SK-N-SH (cell line): ENCODE measurements at regions not wholly inside any gene's neighbourhood (a gene's known extent, or its start where the extent isn't known, plus 50 kb on each side); places are given as distances from the start of the nearest gene placed in this dataset.

Experiments used
- CTCF ChIA-PET: fragments of 300-600, 350-600 bp; formaldehyde crosslinking; extraction: SDS; loops from one replicate; lab custom pipeline; 2021; lab: Yijun Ruan, JAX
- POLR2A ChIA-PET: fragments of 350-600 bp; sonication (Branson Sonifier 250); formaldehyde crosslinking; extraction: SDS; loops from one replicate; lab custom pipeline; 2020; ENCODE audit warnings: antibody characterized with exemption, inconsistent platforms; lab: Yijun Ruan, JAX
- DNase-seq: peaks from one replicate; pipeline ENCODE4 v3.0.0; 2012
- H2AFZ ChIP-seq: fragments of 200-600 bp; sonication (generic); 2 replicates; pipeline ENCODE4 v1.8.1; 2016; ENCODE audit warnings: antibody characterized with exemption, mild to moderate bottlenecking, low read depth
- H3F3A ChIP-seq: fragments of 200-600 bp; sonication (generic); replicated peaks from 2 replicates; pipeline ENCODE3; 2016; ENCODE audit warnings: antibody characterized with exemption, mild to moderate bottlenecking; ENCODE audit not compliant: insufficient read depth
- H3K27ac ChIP-seq, 2 experiments: fragments of 200-500 bp in 1 of 2; fragments of 200-600 bp in 1 of 2; sonication (Bioruptor generic) in 1 of 2; sonication (generic), shearing (Covaris generic) in 1 of 2; 2 replicates each; pipeline versions ENCODE4 v1.5.1 to v1.6.1; 2014 to 2016; ENCODE audit warnings: low read depth in 2 of 2, inconsistent platforms in 1 of 2, low read length in 1 of 2, mild to moderate bottlenecking in 1 of 2, mixed read lengths in 1 of 2
- H3K27me3 ChIP-seq: fragments of 200-600 bp; sonication (generic), shearing (Covaris generic); 2 replicates; pipeline ENCODE4 v1.6.1; 2016; ENCODE audit warnings: mixed run types; ENCODE audit not compliant: insufficient read depth
- H3K36me3 ChIP-seq, 2 experiments: fragments of 200-500 bp in 1 of 2; fragments of 200-600 bp in 1 of 2; sonication (Bioruptor generic) in 1 of 2; sonication (generic) in 1 of 2; replicated peaks in 1 of 2; 2 replicates each; pipeline versions ENCODE3 to v1.5.1; 2014 to 2016; ENCODE audit warnings: low read length in 1 of 2, mild to moderate bottlenecking in 1 of 2; ENCODE audit not compliant: insufficient read depth in 2 of 2, control insufficient read depth in 1 of 2
- H3K4me1 ChIP-seq, 2 experiments: fragments of 200-500 bp in 1 of 2; fragments of 200-600 bp in 1 of 2; sonication (Bioruptor generic) in 1 of 2; sonication (generic), shearing (Covaris generic) in 1 of 2; 2 replicates each; pipeline versions ENCODE4 v1.5.1 to v1.6.1; 2014 to 2016; ENCODE audit warnings: low read depth in 1 of 2, low read length in 1 of 2, mixed run types in 1 of 2; ENCODE audit not compliant: insufficient read depth in 2 of 2, control insufficient read depth in 1 of 2
- H3K4me2 ChIP-seq: fragments of 200-600 bp; sonication (generic), shearing (Covaris generic); 2 replicates; pipeline ENCODE4 v1.6.1; 2017; ENCODE audit warnings: mixed run types
- H3K4me3 ChIP-seq, 2 experiments: fragments of 200-500 bp in 1 of 2; fragments of 200-600 bp in 1 of 2; sonication (Bioruptor generic) in 1 of 2; sonication (generic), shearing (Covaris generic) in 1 of 2; 2 replicates each; pipeline versions ENCODE4 v1.5.1 to v1.8.1; 2014 to 2016; ENCODE audit warnings: low read depth in 2 of 2, inconsistent platforms in 1 of 2, low read length in 1 of 2, mild to moderate bottlenecking in 1 of 2, mixed read lengths in 1 of 2, moderate library complexity in 1 of 2
- H3K79me2 ChIP-seq: fragments of 200-600 bp; sonication (generic); 2 replicates; pipeline ENCODE4 v1.8.1; 2017; ENCODE audit warnings: mild to moderate bottlenecking; ENCODE audit not compliant: insufficient read depth
- H3K9ac ChIP-seq: fragments of 200-600 bp; sonication (generic); 2 replicates; pipeline ENCODE4 v1.6.1; 2017; ENCODE audit warnings: mixed run types
- H3K9me2 ChIP-seq: fragments of 200-600 bp; sonication (generic); 2 replicates; pipeline ENCODE4 v1.6.1; 2017; ENCODE audit warnings: mixed run types
- H3K9me3 ChIP-seq: fragments of 200-600 bp; sonication (generic); 2 replicates; pipeline ENCODE4 v1.6.1; 2017; ENCODE audit warnings: mixed run types, mild to moderate bottlenecking, moderate library complexity
- H4K20me1 ChIP-seq: fragments of 200-600 bp; sonication (generic); 2 replicates; pipeline ENCODE4 v1.6.1; 2017; ENCODE audit warnings: mild to moderate bottlenecking, mixed run types; ENCODE audit not compliant: insufficient read depth
- CTCF ChIP-seq: fragments of 200-600 bp; sonication (generic); IDR thresholded peaks from 2 replicates; pipeline ENCODE4 v1.6.1; 2017; ENCODE audit warnings: antibody characterized with exemption, mild to moderate bottlenecking, moderate library complexity
- EP300 ChIP-seq, 2 experiments: IDR thresholded peaks; 2 replicates each; pipeline versions ENCODE4 v1.4.0 to v1.6.1; 2012; ENCODE audit warnings: borderline replicate concordance in 1 of 2, low read depth in 1 of 2, low read length in 1 of 2
- EZH2phosphoT487 ChIP-seq: fragments of 200-600 bp; sonication (generic); IDR thresholded peaks from 2 replicates; pipeline ENCODE4 v1.6.1; 2017; ENCODE audit warnings: low read depth, mixed run types, mild to moderate bottlenecking, antibody characterized with exemption, moderate library complexity, borderline replicate concordance
- FOXM1 ChIP-seq: IDR thresholded peaks from 2 replicates; pipeline ENCODE4 v1.4.0; 2012; ENCODE audit warnings: low read depth, mild to moderate bottlenecking
- GABPA ChIP-seq: IDR thresholded peaks from 2 replicates; pipeline ENCODE4 v1.4.0; 2012; ENCODE audit warnings: low read depth, mild to moderate bottlenecking
- NRF1 ChIP-seq: IDR thresholded peaks from 2 replicates; pipeline ENCODE4 v1.6.1; 2012; ENCODE audit warnings: low read depth, mild to moderate bottlenecking, low read length
- POLR2AphosphoS5 ChIP-seq: IDR thresholded peaks from 2 replicates; pipeline ENCODE4 v1.6.1; 2012; ENCODE audit warnings: low read depth, low read length
- RCOR1 ChIP-seq: fragments of 150-350 bp; IDR thresholded peaks from 2 replicates; pipeline ENCODE4 v1.6.1; 2017; ENCODE audit warnings: antibody characterized with exemption, low read length
- REST ChIP-seq: IDR thresholded peaks from 2 replicates; pipeline ENCODE4 v1.6.1; 2012; ENCODE audit warnings: mild to moderate bottlenecking, low read depth, low read length, moderate library complexity
- RXRA ChIP-seq: IDR thresholded peaks from 2 replicates; pipeline ENCODE4 v1.4.0; 2012; ENCODE audit warnings: low read depth, mild to moderate bottlenecking, borderline replicate concordance
- SIN3A ChIP-seq: IDR thresholded peaks from 2 replicates; pipeline ENCODE4 v1.6.1; 2012; ENCODE audit warnings: low read depth, mild to moderate bottlenecking, low read length, moderate library complexity, borderline replicate concordance
- USF2 ChIP-seq: fragments of 150-350 bp; IDR thresholded peaks from 2 replicates; pipeline ENCODE4 v1.6.1; 2017; ENCODE audit warnings: antibody characterized with exemption, low read length, low read depth, borderline replicate concordance
- YY1 ChIP-seq: IDR thresholded peaks from 2 replicates; pipeline ENCODE4 v1.4.0; 2012; ENCODE audit warnings: low read depth, mild to moderate bottlenecking
- WGBS: methylation state at CpG from one replicate; pipeline ENCODE4 v1.1.6; 2017; ENCODE audit warnings: low lambda C conversion rate; 5-methylcytosine and 5-hydroxymethylcytosine counted together
- TF ChIP-seq, protein P1 (sequence below): IDR thresholded peaks from 2 replicates; pipeline ENCODE4; 2012

GRCh38 chr11:130550984-130551383 lies 102.5 kb downstream of the ADAMTS15 start:
- no peak for TF ChIP-seq GABPA
- TF ChIP-seq YY1 = no peak
- TF ChIP-seq NRF1 = no peak
- TF ChIP-seq POLR2AphosphoS5 = no peak
- no peak for TF ChIP-seq RXRA
- no peak for TF ChIP-seq RCOR1
- TF ChIP-seq EP300 (IDR thresholded peaks at IDR 0.05; ENCODE audit: borderline replicate concordance in 1 of 2, low read depth in 1 of 2, low read length in 1 of 2) = no peak
- TF ChIP-seq CTCF = no peak
- TF ChIP-seq, protein P1, sequence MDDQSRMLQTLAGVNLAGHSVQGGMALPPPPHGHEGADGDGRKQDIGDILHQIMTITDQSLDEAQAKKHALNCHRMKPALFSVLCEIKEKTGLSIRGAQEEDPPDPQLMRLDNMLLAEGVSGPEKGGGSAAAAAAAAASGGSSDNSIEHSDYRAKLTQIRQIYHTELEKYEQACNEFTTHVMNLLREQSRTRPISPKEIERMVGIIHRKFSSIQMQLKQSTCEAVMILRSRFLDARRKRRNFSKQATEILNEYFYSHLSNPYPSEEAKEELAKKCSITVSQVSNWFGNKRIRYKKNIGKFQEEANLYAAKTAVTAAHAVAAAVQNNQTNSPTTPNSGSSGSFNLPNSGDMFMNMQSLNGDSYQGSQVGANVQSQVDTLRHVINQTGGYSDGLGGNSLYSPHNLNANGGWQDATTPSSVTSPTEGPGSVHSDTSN = no peak
- Histone ChIP-seq H3K9ac (no peak overlapping the region), H3K79me2 (no peaks in the 10 kb centered on the region), H3K27ac (no peak overlapping the region), H3K27me3 (no peaks in the 10 kb centered on the region), H2AFZ (no peak overlapping the region), H3K4me2 (no peak overlapping the region), H3K9me2 (no peaks in the 10 kb centered on the region), H3F3A (no peaks in the 10 kb centered on the region), H4K20me1 (no peaks in the 10 kb centered on the region), H3K4me1 (no peaks in the 10 kb centered on the region), H3K36me3 (no peaks in the 10 kb centered on the region), H3K4me3 (no peak overlapping the region), H3K9me3 (no peaks in the 10 kb centered on the region)
- no peak for DNase-seq
- ChIA-PET POLR2A (no interaction called here), CTCF (interaction anchor here (0.9 kb wide), 1 partner anchor 311 kb away, joined by 3 read pairs; no protein-coding TSS in a partner anchor)
- WGBS = 54% methylated on average over 4 of the region's 4 CpGs

GRCh38 chr11:130551388-130551787 lies 102.9 kb downstream of the ADAMTS15 start:
- Histone ChIP-seq H3K27ac (no peak overlapping the region), H3K9me2 (no peaks in the 10 kb centered on the region), H4K20me1 (no peaks in the 10 kb centered on the region), H3F3A (no peaks in the 10 kb centered on the region), H3K4me2 (no peak overlapping the region), H3K27me3 (no peaks in the 10 kb centered on the region), H3K4me3 (no peak overlapping the region), H3K79me2 (no peaks in the 10 kb centered on the region), H3K9me3 (no peaks in the 10 kb centered on the region), H3K4me1 (no peaks in the 10 kb centered on the region), H3K36me3 (no peaks in the 10 kb centered on the region), H2AFZ (no peak overlapping the region), H3K9ac (no peak overlapping the region)
- no peak for DNase-seq
- CTCF ChIA-PET = interaction anchor here (0.9 kb wide), 1 partner anchor 311 kb away, joined by 3 read pairs; no protein-coding TSS in a partner anchor
- 79% methylated on average over 5 of the region's 5 CpGs for WGBS
- TF ChIP-seq USF2 (no peak), REST (no peak), SIN3A (no peak), FOXM1 (no peak), EP300 (IDR thresholded peaks at IDR 0.05; ENCODE audit: borderline replicate concordance in 1 of 2, low read depth in 1 of 2, low read length in 1 of 2) (no peak), EZH2phosphoT487 (no peak)
- TF ChIP-seq, protein P1 = no peak
- POLR2A ChIA-PET = no interaction called here
